Gastroesophageal sphincter (tissue), 4 donors: ENCODE measurements at regions not wholly inside any gene's neighbourhood (a gene's known extent, or its start where the extent isn't known, plus 50 kb on each side); places are given as distances from the start of the nearest gene placed in this dataset.

Experiments used
- ATAC-seq: fragments of 150-250 bp; one replicate; pipeline ENCODE4 v1.9.1; 2016; ENCODE audit warnings: mild to moderate bottlenecking, moderate library complexity
- H3K27ac ChIP-seq, 4 donors: fragments of 200-600 bp; sonication (generic) in 3 of 4; 1 replicate in 3 of 4; 2 replicates in 1 of 4; pipeline ENCODE4 v1.5.1; 2016 to 2019
- H3K27me3 ChIP-seq: fragments of 200-600 bp; sonication (generic); one replicate; pipeline ENCODE4 v1.5.1; 2019
- H3K36me3 ChIP-seq, 2 donors: fragments of 200-600 bp; sonication (generic); one replicate each; pipeline ENCODE4 v1.5.1; 2019; ENCODE audit warnings: control low read depth in 1 of 2
- H3K4me1 ChIP-seq, 3 donors: fragments of 200-600 bp; sonication (generic); 1 replicate in 2 of 3; 2 replicates in 1 of 3; pipeline ENCODE4 v1.5.1; 2016 to 2019; ENCODE audit warnings: control low read depth in 2 of 3
- H3K4me3 ChIP-seq, 2 donors: fragments of 200-600 bp; sonication (generic); one replicate each; pipeline ENCODE4 v1.5.1; 2019; ENCODE audit warnings: mild to moderate bottlenecking in 1 of 2, moderate library complexity in 1 of 2
- H3K9me3 ChIP-seq, 3 donors: fragments of 200-600 bp; sonication (generic); one replicate each; pipeline ENCODE4 v1.5.1; 2017 to 2019; ENCODE audit warnings: control low read depth in 2 of 3
- CTCF ChIP-seq, 4 experiments: fragments of 200-600 bp in 2 of 4; fragments of 450-650 bp in 2 of 4; sonication (generic) in 1 of 4; IDR thresholded peaks; one replicate each; pipeline ENCODE4 v1.5.1; 2017 to 2019; ENCODE audit warnings: antibody characterized with exemption in 4 of 4, mild to moderate bottlenecking in 2 of 4, moderate library complexity in 2 of 4
- EP300 ChIP-seq: sonication (generic); formaldehyde crosslinking; IDR thresholded peaks from one replicate; pipeline ENCODE4 v1.6.1; 2017; ENCODE audit warnings: antibody characterized with exemption, mild to moderate bottlenecking
- POLR2A ChIP-seq, 2 donors: fragments of 450-650 bp; IDR thresholded peaks; one replicate each; pipeline ENCODE4 v1.6.1; 2017; ENCODE audit warnings: antibody characterized with exemption in 2 of 2, mild to moderate bottlenecking in 2 of 2, moderate library complexity in 1 of 2
- POLR2AphosphoS5 ChIP-seq: sonication (generic); formaldehyde crosslinking; IDR thresholded peaks from one replicate; pipeline ENCODE4 v1.6.1; 2017; ENCODE audit warnings: antibody characterized with exemption
- WGBS, 2 donors: methylation state at CpG; one replicate each; pipeline ENCODE4 v1.1.5; 2018; ENCODE audit warnings: low coverage in 1 of 2; 5-methylcytosine and 5-hydroxymethylcytosine counted together

- no peak for ATAC-seq
- Histone ChIP-seq H3K4me3 (no peak overlapping the region), H3K4me1 (peaks cover 2 to 54% (median 3%) of the 10 kb centered on the region in 3 donors), H3K36me3 (no peaks in the 10 kb centered on the region), H3K27ac (peak overlapping the region in 2 of 4 donors; percentile 38 to 53), H3K9me3 (no peaks in the 10 kb centered on the region), H3K27me3 (no peaks in the 10 kb centered on the region)
- WGBS, 2 donors, result 86 to 93% methylated on average over 3 of the region's 3 CpGs
- TF ChIP-seq CTCF (IDR thresholded peaks at IDR 0.05) (no peak), POLR2A (IDR thresholded peaks at IDR 0.05) (no peak), POLR2AphosphoS5 (no peak), EP300 (no peak)
These were observed 66.5 kb upstream of the IGFBP5 start for GRCh38 chr2:216761809-216762208.

DNA sequence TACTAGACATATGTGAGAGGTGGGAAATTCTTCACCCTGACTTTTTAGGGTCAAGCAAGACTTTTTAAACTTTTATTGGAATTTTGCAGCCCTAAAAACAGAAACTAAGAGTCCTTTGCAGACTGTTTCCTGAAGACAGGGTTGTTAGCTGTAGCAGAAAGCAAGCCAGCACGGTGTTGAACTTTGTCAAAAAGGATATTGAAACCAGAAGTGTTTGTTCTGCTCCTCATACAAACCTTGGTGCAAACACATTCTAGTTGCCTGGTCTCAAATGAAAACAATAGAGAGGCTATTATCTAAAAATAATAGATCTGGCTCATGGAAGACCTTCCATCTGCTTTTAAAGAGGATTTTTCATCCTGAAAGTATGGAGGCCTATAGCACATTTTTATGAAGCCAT lies 65.8 kb upstream of the IGFBP5 start:
- H3K4me3 ChIP-seq, result no peak overlapping the region
- no peaks in the 10 kb centered on the region for H3K36me3 ChIP-seq
- WGBS, 2 donors, result 8 to 9% methylated on average over 1 of the region's 1 CpG
- H3K27me3 ChIP-seq, result no peaks in the 10 kb centered on the region
- H3K9me3 ChIP-seq, result no peaks in the 10 kb centered on the region
- TF ChIP-seq POLR2A (IDR thresholded peaks at IDR 0.05) (no peak), CTCF (IDR thresholded peaks at IDR 0.05) (no peak), POLR2AphosphoS5 (no peak), EP300 (no peak)
- H3K27ac ChIP-seq, result peak overlapping the region; percentile 24 to 53 (median 38)
- peaks cover 2 to 60% (median 3%) of the 10 kb centered on the region in 3 donors for H3K4me1 ChIP-seq
- ATAC-seq, result no peak

DNA sequence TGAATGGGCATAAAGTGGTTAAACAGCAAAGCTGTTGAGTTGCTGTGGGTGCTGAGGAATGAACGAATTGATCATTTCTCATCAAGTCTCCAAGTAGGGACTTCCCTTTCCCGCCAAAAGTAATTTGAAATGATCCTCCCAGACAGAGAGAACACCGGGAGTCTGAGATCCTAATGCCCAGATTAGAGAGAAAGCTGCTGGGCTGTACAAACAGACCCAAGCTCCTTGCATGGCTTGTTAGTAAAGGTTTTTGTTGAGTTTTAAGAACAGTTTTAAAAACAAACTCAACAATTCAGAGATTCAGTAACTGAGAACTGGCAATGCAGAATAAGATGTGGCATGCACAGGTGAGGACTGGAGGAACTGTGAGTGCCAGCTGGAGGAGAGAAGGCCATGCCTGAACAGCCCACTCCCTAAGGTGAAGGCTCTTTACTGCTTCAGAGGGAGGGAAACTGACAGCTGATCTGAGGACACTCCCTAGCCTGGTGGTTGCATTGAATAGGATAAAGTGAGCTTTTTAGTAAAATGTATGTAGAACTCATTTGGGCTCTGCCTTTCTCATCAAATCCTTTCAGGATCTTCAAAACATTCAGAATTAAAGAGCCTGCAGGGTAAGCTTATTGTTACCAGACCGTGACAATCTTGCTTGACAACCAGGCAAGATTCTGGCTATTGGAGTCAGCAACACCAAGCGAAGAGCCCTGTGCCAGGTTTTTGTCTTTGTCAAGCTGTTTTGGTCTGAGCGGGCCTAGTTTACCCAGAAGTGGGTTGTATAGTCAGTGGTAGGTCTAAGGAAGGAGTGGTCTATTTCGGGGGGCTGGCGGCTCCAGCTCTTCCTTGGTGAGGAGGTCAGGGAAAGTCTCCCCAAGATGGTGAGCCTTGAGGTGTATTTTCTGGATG lies 63.2 kb upstream of the IGFBP5 start:
- 47 to 79% methylated on average over 2 to 8 of the region's 8 CpGs for WGBS, 2 donors
- peaks cover 2 to 56% (median 3%) of the 10 kb centered on the region in 3 donors for H3K4me1 ChIP-seq
- H3K36me3 ChIP-seq, result no peaks in the 10 kb centered on the region
- no peaks in the 10 kb centered on the region for H3K9me3 ChIP-seq
- no peaks in the 10 kb centered on the region for H3K27me3 ChIP-seq
- TF ChIP-seq CTCF (IDR thresholded peaks at IDR 0.05) (no peak), EP300 (no peak), POLR2AphosphoS5 (no peak), POLR2A (IDR thresholded peaks at IDR 0.05) (no peak)
- H3K27ac ChIP-seq, result peak overlapping the region in 2 of 4 donors; percentile 34 to 54
- ATAC-seq, result no peak
- no peak overlapping the region for H3K4me3 ChIP-seq

GRCh38 chr2:216757532-216757931 lies 62.2 kb upstream of the IGFBP5 start:
- no peak for ATAC-seq
- TF ChIP-seq POLR2AphosphoS5 (peak; percentile 81), CTCF (IDR thresholded peaks at IDR 0.05) (no peak), EP300 (no peak)
- no peak overlapping the region for H3K4me3 ChIP-seq
- H3K9me3 ChIP-seq, result no peaks in the 10 kb centered on the region
- H3K27me3 ChIP-seq, result no peaks in the 10 kb centered on the region
- H3K27ac ChIP-seq, result peak overlapping the region in 2 of 4 donors; percentile 21 to 54
- peaks cover 2 to 56% (median 3%) of the 10 kb centered on the region in 3 donors for H3K4me1 ChIP-seq
- 20 to 39% methylated on average over 4 of the region's 4 CpGs for WGBS, 2 donors
- H3K36me3 ChIP-seq, result no peaks in the 10 kb centered on the region

- peak overlapping the region in 1 of 4 donors; percentile 54 for H3K27ac ChIP-seq
- no peak overlapping the region for H3K4me3 ChIP-seq
- no peak for ATAC-seq
- 68 to 77% methylated on average over 2 of the region's 2 CpGs for WGBS, 2 donors
- H3K27me3 ChIP-seq, result no peaks in the 10 kb centered on the region
- TF ChIP-seq EP300 (no peak), POLR2A (IDR thresholded peaks at IDR 0.05) (no peak), POLR2AphosphoS5 (no peak), CTCF (IDR thresholded peaks at IDR 0.05) (no peak)
- no peaks in the 10 kb centered on the region for H3K36me3 ChIP-seq
- H3K4me1 ChIP-seq, result peaks cover 2 to 52% (median 3%) of the 10 kb centered on the region in 3 donors
- no peaks in the 10 kb centered on the region for H3K9me3 ChIP-seq
These were observed 61.1 kb upstream of the IGFBP5 start for GRCh38 chr2:216756435-216756834.
